CD4-positive, alpha-beta T cell treated with Interleukin-2 at 100 ng/mL for 4 hours (primary cell): ENCODE measurements at regions not wholly inside any gene's neighbourhood (a gene's known extent, or its start where the extent isn't known, plus 50 kb on each side); places are given as distances from the start of the nearest gene placed in this dataset.

ENCODE experiments used
- DNase-seq: peaks from one replicate; pipeline ENCODE4 v3.0.0-alpha.2; 2020; ENCODE audit warnings: low spot score

- no peak for DNase-seq
Measured at GRCh38 chr13:88866195-88866594, 1195.0 kb downstream of the SLITRK5 start.

DNA sequence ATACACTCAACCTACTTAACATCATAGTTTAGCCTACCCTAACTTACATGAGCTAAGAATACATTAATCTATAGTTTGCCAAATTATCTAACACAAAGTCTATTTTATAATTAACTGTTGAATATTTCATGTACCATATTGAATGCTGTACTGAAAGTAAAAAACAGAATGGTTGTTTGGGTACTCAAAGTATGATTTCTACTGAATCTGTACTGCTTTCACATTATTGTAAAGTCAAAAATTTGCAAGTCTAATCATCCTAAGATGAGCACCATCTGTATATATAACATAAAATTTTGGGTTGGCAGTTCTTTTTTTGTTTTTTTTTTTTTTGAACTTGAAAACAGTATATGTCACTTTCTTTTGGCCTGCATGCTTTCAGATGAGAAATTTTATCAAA is 1212.6 kb downstream of the SLITRK5 start:
- DNase-seq = no peak

DNA sequence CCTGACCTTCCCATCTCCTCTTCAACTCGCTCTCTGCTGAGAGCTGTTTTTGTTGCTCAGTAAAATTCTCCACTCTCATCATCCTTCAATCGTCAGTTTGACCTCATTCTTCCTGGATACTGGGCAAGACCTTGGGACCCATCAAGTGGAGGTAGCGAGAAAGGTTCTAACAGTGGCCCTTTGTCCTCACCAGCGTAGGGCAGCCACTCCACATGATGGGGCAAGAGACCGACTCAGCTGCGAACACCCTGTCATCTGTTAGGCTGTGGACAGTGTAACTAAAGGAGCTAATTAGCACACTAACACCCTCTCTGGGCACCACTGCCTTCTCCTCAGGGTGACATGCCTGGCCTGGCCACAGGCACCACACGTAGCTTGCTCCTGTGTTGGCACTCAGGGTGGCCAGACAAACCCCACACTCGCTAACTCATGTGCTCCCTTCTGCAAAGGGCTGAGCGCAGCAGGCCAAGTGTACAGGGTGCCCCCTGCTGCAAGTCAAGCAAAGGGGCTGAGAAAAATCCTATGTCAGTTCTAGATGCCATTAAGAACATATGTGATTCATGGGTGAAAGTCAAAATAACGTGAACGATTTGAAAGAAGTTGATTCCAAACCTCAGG is 1216.0 kb downstream of the SLITRK5 start:
- no peak for DNase-seq

GRCh38 chr13:88895261-88895941 is 1224.2 kb downstream of the SLITRK5 start:
- no peak for DNase-seq

- DNase-seq = no peak
Measured at GRCh38 chr13:88896466-88896865, 1225.3 kb downstream of the SLITRK5 start.

DNA sequence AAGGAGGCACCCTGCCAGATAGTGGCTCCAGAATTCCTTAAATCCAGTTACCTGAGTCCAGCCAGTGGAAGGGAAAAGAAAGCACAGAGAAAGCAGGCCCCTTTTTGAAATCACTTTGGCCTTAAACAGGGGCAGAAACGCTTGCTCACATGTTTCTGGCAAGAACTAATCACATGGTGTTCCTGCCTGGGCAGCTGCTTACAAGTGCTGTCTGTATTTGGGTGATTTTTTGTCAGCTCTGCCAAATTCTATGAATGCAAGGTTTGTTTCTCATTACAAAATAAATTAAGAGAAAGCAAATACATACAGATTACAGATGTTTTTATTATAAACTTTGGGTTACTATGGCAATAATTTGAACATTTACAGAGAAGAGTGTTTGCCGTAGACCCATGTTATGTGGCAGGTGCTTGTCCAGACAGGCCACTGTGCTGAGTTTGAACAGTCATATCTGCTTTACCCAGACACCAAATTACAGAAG is 1237.8 kb downstream of the SLITRK5 start:
- DNase-seq = no peak

DNA sequence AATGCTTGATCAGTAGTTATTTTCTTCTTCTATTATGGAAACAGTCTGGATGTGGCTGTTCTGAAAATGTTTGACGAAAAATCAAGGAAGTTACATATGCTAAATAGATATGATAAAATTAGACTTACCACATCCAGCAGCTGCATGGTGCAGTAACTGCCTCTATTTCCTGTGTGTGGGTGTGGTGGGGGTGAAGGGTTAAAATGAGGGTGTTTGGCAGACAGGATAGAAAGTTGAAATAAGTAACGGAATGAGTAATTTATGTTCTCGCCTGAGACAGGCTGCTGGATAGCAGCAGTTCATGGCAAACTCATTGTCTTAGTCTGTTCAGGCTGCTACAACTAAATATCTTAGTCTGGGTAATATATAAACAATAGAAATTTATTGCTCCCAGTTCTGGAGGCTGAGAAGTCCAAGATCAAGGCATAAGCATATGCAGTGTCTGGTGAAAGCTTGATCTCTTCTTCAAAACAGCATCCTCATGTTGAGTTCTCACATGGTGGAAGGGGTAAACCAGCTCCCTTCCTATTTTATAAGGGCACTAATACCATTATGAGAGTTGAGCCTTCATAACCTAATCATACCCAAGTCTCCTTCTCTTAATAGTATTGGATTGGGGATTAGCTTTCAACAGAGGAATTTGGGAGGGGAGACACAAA is 1248.9 kb downstream of the SLITRK5 start:
- no peak for DNase-seq

DNA sequence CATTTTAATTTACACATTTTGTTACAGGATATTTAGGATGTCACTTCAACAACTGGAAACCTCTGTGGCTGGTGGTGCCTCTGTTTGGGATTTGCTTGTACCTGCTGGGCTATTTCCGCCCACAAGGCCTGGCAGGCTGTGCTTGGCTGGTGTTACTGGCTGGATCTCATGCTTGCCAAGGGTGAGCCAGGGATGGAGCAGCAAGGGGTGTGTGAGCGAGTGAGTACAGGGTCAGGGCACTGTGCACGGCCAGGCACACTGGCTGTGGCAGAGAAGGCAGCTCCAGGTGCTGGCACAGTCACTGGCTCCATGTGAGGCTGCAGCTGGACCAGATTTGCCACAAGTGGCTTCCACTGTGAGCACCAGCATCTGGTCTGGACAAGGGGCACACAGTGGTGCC is 1254.8 kb downstream of the SLITRK5 start:
- DNase-seq = no peak

DNA sequence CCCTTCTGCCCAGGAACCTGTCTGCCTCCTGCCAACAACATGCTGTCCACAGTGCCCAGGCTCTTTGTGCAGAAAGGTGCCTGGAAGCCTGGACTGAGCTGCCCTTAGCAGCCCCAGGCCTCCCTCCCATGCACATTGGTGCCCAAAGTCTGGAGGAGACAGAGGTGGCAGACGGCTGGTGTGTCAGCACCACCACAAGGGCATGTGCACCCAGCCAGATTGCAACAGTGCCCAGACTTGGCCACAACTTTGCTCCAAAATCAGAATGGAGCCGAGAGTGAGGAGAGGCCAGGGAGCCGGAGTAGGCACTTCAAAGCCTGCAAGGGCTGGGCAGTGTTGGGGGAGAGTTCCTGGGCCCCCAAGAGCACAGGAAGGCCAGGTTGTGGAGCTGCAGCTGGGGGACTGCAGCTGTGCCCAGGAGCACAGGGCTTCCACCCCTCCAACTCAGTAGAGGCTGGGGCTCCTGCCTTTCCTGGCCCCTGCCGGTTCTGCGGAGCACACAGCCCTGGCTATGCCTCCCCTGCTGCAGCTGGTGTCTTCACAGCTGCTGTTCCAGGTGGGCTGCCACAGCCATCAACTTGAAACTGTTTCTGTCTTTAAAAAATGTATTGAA is 1255.8 kb downstream of the SLITRK5 start:
- no peak for DNase-seq

- DNase-seq = no peak
Measured at GRCh38 chr13:88932950-88933349, 1261.8 kb downstream of the SLITRK5 start.

GRCh38 chr13:88937384-88937783 is 1266.2 kb downstream of the SLITRK5 start:
- no peak for DNase-seq

DNA sequence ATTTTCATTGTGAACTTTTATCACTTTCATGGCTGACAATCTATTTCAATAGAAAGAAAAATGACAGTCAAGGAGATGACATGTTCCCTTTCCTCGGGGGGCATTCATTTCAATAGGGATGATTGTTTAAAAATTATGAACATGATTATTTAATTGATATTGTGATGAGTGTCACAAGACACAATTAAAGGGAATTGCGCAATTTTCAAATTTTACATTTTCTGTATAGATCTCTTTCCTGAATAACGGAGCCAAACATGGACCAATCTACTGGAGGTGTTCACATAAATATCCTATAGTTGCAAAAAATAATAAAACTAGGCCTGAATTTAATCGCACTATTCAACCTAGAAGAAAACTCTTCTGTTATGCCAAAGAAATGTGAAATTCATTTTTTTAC is 1274.6 kb downstream of the SLITRK5 start:
- no peak for DNase-seq

DNA sequence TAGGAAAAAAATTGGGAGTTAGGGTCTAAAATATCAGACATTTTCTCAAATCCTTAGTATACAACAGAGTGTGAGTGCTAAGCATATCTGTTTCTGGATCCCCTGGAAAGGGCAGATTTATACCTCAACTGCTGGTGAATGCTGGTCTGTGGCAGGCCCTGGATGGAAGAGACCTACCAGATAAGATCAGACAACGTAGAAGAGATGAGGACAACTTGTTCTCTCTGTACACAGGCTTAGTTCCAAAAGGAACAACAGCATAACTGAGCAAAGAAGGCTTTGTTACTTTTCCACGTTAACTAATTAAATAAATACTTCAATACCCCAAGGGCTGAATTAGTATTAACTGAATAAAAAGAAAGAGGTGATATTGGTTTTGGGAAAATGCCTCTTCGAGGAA is 1277.3 kb downstream of the SLITRK5 start:
- DNase-seq = no peak

DNA sequence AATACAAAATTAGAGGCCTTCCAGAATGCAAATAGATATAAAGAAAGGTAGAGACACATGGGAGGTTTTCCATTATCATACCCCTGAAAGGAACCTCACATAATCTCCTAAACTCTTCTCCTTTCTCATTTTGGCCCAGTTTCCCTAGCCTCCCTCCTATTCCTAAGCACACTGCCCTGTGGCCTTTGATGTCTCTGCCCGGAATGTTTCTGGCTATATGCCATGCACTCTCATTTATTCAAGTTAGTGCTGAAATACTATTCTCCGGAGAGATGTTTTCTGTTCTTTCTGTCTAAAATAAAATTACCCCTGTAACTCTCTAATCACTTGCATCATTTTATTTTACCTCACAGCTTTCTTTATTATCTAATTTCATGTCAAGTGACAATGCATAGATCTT is 1287.7 kb downstream of the SLITRK5 start:
- no peak for DNase-seq

DNA sequence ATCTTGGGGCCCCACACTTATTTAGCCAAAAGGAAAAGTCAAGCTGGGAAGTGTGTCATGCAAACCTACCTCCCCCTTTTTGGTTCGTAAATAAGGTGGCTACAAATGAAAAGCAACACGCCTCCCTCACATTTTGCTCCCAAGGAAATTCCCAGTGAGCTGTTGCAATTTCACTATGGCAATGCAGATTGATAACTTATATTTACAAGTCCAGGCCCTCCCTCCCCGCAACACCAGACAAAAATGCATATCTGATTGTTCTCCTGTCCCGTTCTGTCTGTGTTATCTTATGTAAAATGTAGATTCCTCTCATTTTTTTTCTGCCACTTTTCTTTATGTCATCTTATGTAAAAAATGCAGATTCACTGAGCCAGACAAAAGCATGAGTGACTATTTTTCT is 1305.3 kb downstream of the SLITRK5 start:
- DNase-seq = no peak

DNA sequence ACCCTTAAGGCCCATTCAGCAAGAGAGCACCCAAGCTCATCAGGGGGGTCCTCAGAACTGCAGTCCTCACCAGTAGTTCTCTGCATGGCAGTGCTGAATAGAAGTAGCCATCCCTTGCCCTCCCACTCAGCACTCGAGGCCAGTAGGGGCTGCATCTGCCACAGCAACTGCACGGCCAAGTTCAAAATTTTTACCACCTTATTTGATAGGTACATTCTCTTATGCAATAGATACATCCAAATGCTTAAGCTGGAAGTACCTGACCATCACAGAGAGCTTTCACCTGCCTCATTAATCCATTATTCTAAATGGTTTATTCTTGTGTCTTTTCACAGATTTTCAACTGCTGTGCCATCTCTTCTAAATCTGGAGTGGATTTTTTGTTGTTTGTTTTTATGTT is 1307.4 kb downstream of the SLITRK5 start:
- DNase-seq = no peak

DNA sequence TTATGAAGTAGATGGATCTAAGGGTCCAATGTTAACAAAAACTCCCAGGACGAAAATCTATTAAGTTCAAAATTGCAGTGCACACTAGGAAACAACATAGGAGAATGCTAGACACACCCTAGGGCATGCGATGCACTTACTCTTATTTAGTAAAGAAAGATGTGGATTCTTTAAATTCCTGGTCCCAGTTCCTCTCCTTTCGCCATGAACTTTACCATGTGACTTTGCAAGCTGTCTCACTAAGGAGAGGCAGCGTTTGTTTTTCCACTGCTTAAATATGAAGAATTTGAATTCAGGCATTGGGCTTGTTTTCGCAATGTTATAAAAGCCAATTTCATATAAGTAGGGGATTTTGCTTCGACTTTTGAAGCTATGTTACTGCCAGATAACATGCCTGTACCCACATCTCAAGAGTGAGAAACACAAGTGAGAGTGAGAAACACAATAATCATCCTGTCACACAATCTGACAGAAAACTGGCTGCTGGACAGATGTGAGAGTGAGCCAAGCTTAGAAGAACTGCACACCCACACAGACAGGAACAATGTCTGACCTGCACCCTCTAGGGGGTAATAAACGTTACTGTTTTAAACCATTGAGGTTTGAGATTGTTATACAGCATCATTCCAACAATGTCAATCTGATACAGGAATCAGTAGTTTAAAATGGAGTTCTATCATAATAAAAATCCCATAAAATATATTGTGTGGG is 1308.4 kb downstream of the SLITRK5 start:
- DNase-seq = no peak

GRCh38 chr13:89003656-89004055 is 1332.5 kb downstream of the SLITRK5 start:
- no peak for DNase-seq

GRCh38 chr13:89011615-89012014 is 1340.4 kb downstream of the SLITRK5 start:
- no peak for DNase-seq

GRCh38 chr13:89027694-89028306 is 1356.6 kb downstream of the SLITRK5 start:
- DNase-seq = no peak

GRCh38 chr13:89029062-89029461 is 1357.9 kb downstream of the SLITRK5 start:
- DNase-seq = no peak

- DNase-seq = no peak
Measured at GRCh38 chr13:89034015-89034414, 1362.8 kb downstream of the SLITRK5 start.
